Muscle of leg (tissue), 3 donors: ENCODE measurements at regions not wholly inside any gene's neighbourhood (a gene's known extent, or its start where the extent isn't known, plus 50 kb on each side); places are given as distances from the start of the nearest gene placed in this dataset.

Experiments used
- DNase-seq: peaks from one replicate; pipeline ENCODE4 v3.0.0; 2013
- H3K27ac ChIP-seq: one replicate; pipeline ENCODE4 v1.5.1; 2013; ENCODE audit warnings: mild to moderate bottlenecking, low read length, control low read depth
- H3K27me3 ChIP-seq: one replicate; pipeline ENCODE4 v1.6.1; 2013; ENCODE audit warnings: low read length; ENCODE audit not compliant: control insufficient read depth, insufficient read depth
- H3K36me3 ChIP-seq: one replicate; pipeline ENCODE4 v1.6.1; 2013; ENCODE audit warnings: low read length; ENCODE audit not compliant: control insufficient read depth, insufficient read depth
- H3K4me1 ChIP-seq: one replicate; pipeline ENCODE4 v1.6.1; 2013; ENCODE audit warnings: low read length; ENCODE audit not compliant: control insufficient read depth, insufficient read depth
- H3K4me3 ChIP-seq: one replicate; pipeline ENCODE4 v1.5.1; 2013; ENCODE audit warnings: low read length, control low read depth
- H3K9me3 ChIP-seq: replicated peaks from 2 replicates; pipeline ENCODE4 v1.6.1; 2013; ENCODE audit warnings: low read depth, low read length; ENCODE audit not compliant: control insufficient read depth
- WGBS: methylation state at CpG from one replicate; pipeline ENCODE4 v1.1.5; 2013; ENCODE audit warnings: missing lambda C conversion rate; ENCODE audit not compliant: insufficient coverage; 5-methylcytosine and 5-hydroxymethylcytosine counted together

- Histone ChIP-seq H3K27ac (no peak overlapping the region), H3K27me3 (no peaks in the 10 kb centered on the region), H3K36me3 (no peaks in the 10 kb centered on the region), H3K4me3 (no peak overlapping the region), H3K4me1 (no peaks in the 10 kb centered on the region), H3K9me3 (no peaks in the 10 kb centered on the region)
- DNase-seq, result no peak
- WGBS, result 42% methylated on average over 46 of the region's 46 CpGs
Measured at GRCh38 chr2:128901572-128902391, 583.1 kb upstream of the HS6ST1 start.

- no peaks in the 10 kb centered on the region for H3K36me3 ChIP-seq
- H3K9me3 ChIP-seq, result no peaks in the 10 kb centered on the region
- no peaks in the 10 kb centered on the region for H3K4me1 ChIP-seq
- H3K27ac ChIP-seq, result no peak overlapping the region
- 93% methylated on average over 14 of the region's 19 CpGs for WGBS
- no peaks in the 10 kb centered on the region for H3K27me3 ChIP-seq
- no peak overlapping the region for H3K4me3 ChIP-seq
- no peak for DNase-seq
Measured at GRCh38 chr2:128903637-128904036, 585.0 kb upstream of the HS6ST1 start.

DNA sequence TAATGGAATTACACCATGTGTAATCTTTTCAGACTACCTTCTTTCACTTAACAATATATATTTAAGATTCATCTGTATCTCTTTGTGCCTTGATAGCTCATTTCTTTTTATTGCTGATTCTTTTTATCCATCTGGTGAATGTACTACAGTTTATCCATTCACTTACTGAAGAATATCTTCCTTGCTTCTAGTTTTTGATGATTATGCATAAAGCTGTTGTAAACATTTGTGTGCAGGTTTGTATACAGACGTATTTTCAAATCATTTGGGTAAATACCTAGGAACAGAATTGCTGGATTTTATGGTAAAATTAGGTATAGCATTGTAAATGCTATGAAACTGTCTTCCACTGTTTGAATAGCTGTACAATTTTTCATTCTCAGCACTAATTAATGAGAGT, 592.6 kb upstream of the HS6ST1 start:
- no peak for DNase-seq
- Histone ChIP-seq H3K4me3 (no peak overlapping the region), H3K36me3 (no peaks in the 10 kb centered on the region), H3K9me3 (no peaks in the 10 kb centered on the region), H3K4me1 (no peaks in the 10 kb centered on the region), H3K27ac (no peak overlapping the region), H3K27me3 (no peaks in the 10 kb centered on the region)
- no CpG with 5 or more reads among the region's 1 CpG for WGBS

GRCh38 chr2:128914320-128914719, 595.7 kb upstream of the HS6ST1 start:
- no peak overlapping the region for H3K27ac ChIP-seq
- no peaks in the 10 kb centered on the region for H3K36me3 ChIP-seq
- no peaks in the 10 kb centered on the region for H3K27me3 ChIP-seq
- no peaks in the 10 kb centered on the region for H3K9me3 ChIP-seq
- no peak for DNase-seq
- no peaks in the 10 kb centered on the region for H3K4me1 ChIP-seq
- no peak overlapping the region for H3K4me3 ChIP-seq

DNA sequence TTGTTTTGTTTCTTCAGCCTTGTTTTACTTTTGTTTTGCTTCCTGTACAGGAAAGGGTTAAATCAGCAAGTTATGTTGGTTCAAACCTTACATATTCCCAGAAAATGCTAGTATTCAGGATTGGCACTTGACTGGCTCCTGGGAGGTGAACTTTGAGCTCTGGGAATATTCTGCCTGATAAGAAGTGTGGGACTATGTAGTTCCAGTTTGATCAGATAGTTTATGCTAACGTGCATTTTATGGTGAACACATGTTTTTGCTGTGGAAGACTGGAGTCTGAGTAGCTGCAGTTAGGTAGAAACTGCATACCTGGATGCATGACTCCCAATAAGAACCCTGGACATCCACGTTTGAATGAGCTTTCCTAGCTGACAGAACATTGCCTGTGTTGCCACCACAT, 603.1 kb upstream of the HS6ST1 start:
- no peak overlapping the region for H3K4me3 ChIP-seq
- H3K27ac ChIP-seq, result no peak overlapping the region
- H3K4me1 ChIP-seq, result no peaks in the 10 kb centered on the region
- H3K36me3 ChIP-seq, result no peaks in the 10 kb centered on the region
- DNase-seq, result no peak
- no peaks in the 10 kb centered on the region for H3K9me3 ChIP-seq
- WGBS, result 20% methylated on average over 2 of the region's 2 CpGs
- no peaks in the 10 kb centered on the region for H3K27me3 ChIP-seq

- Histone ChIP-seq H3K27ac (no peak overlapping the region), H3K36me3 (no peaks in the 10 kb centered on the region), H3K27me3 (no peaks in the 10 kb centered on the region), H3K4me1 (no peaks in the 10 kb centered on the region), H3K9me3 (no peaks in the 10 kb centered on the region), H3K4me3 (no peak overlapping the region)
- no peak for DNase-seq
- no CpG with 5 or more reads among the region's 2 CpGs for WGBS
Measured at GRCh38 chr2:128922154-128922553, 603.5 kb upstream of the HS6ST1 start.

GRCh38 chr2:128925631-128926030, 607.0 kb upstream of the HS6ST1 start:
- H3K36me3 ChIP-seq, result no peaks in the 10 kb centered on the region
- DNase-seq, result no peak
- H3K27ac ChIP-seq, result no peak overlapping the region
- no peaks in the 10 kb centered on the region for H3K4me1 ChIP-seq
- no peaks in the 10 kb centered on the region for H3K9me3 ChIP-seq
- H3K4me3 ChIP-seq, result no peak overlapping the region
- H3K27me3 ChIP-seq, result no peaks in the 10 kb centered on the region

DNA sequence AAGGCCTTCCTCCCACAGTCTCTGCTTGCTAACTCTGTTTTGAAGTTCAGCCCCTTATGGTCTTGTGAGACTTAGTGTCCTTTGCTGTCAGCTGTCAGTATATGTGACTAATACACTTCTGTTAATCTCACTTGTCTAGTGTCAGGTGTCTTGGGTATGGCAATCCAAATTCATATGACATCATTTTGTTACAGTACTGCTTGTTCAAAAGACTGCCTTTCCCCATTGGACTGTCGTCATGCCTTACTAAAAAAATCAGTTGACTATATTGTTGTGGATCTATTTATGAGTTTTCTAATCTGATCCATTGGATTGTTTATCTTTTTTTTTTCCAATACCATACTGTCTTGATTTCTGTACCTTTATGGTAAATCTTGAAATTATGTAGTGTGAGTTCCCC, 611.4 kb upstream of the HS6ST1 start:
- peak; percentile 5 for DNase-seq
- H3K36me3 ChIP-seq, result no peaks in the 10 kb centered on the region
- no peak overlapping the region for H3K27ac ChIP-seq
- no peaks in the 10 kb centered on the region for H3K9me3 ChIP-seq
- no peaks in the 10 kb centered on the region for H3K4me1 ChIP-seq
- no peaks in the 10 kb centered on the region for H3K27me3 ChIP-seq
- no peak overlapping the region for H3K4me3 ChIP-seq
- no CpG with 5 or more reads among the region's 1 CpG for WGBS

- H3K36me3 ChIP-seq, result no peaks in the 10 kb centered on the region
- no peak overlapping the region for H3K4me3 ChIP-seq
- no peaks in the 10 kb centered on the region for H3K9me3 ChIP-seq
- DNase-seq, result no peak
- no peaks in the 10 kb centered on the region for H3K27me3 ChIP-seq
- no peaks in the 10 kb centered on the region for H3K4me1 ChIP-seq
- WGBS, result 84% methylated on average over 6 of the region's 12 CpGs
- no peak overlapping the region for H3K27ac ChIP-seq
Measured at GRCh38 chr2:128940378-128940777, 621.7 kb upstream of the HS6ST1 start.

DNA sequence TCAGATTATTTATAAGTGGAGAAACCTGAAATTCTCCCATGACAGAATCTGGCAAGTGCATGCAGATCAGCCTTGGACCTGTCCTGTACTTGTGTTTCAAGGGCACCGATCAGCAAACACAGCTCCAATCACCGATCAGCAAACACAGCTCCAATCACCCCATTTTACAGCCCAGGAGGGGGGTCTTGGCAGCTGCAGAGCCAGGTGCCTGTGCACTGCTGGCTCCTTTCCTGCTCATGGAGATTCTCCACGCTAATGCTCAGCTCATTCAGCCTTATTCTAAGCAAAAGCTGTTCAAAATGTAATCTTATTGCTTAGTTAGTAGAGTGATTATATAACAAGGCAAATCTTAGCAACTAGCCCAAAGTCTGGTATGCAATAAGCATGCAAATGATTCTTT, 623.1 kb upstream of the HS6ST1 start:
- Histone ChIP-seq H3K9me3 (no peaks in the 10 kb centered on the region), H3K27ac (no peak overlapping the region), H3K4me1 (no peaks in the 10 kb centered on the region), H3K36me3 (no peaks in the 10 kb centered on the region), H3K4me3 (no peak overlapping the region), H3K27me3 (no peaks in the 10 kb centered on the region)
- no peak for DNase-seq
- no CpG with 5 or more reads among the region's 3 CpGs for WGBS

DNA sequence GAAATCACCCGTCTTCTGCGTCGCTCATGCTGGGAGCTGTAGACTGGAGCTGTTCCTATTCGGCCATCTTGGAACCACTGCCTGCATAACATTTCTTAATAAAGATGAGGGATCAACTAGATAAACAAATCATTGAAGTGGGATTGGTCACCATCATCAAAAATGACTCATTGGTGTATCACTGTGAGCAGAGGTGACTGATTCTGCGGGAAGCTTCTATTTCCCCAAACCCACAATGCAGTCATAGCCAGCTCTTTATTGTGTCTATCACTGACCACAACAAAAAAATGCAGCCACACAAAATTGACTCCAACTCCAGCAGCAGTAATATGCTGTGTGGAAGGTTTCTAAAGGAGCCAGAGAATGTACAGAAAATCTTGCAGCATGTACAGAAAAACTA, 630.7 kb upstream of the HS6ST1 start:
- H3K27ac ChIP-seq, result no peak overlapping the region
- no peaks in the 10 kb centered on the region for H3K27me3 ChIP-seq
- no peak for DNase-seq
- peaks cover 6% of the 10 kb centered on the region for H3K9me3 ChIP-seq
- no peaks in the 10 kb centered on the region for H3K4me1 ChIP-seq
- H3K4me3 ChIP-seq, result no peak overlapping the region
- WGBS, result no CpG with 5 or more reads among the region's 5 CpGs
- H3K36me3 ChIP-seq, result no peaks in the 10 kb centered on the region
